Right cardiac atrium (tissue), 5 donors: ENCODE measurements at regions not wholly inside any gene's neighbourhood (a gene's known extent, or its start where the extent isn't known, plus 50 kb on each side); places are given as distances from the start of the nearest gene placed in this dataset.

Source experiments
- ATAC-seq, 2 donors: fragments of 200-7000 bp; cut with Tn5 transposase; one replicate each; pipeline versions ENCODE4 v1.8.0 to v1.9.1; 2020; ENCODE audit warnings: moderate library complexity in 2 of 2, mild to moderate bottlenecking in 1 of 2
- DNase-seq, 3 donors: peaks; one replicate each; pipeline ENCODE4 v3.0.0-alpha.2; 2020
- H3K27ac ChIP-seq: one replicate; pipeline ENCODE4 v1.5.1; 2013; ENCODE audit warnings: mild to moderate bottlenecking, low read length, control low read depth, moderate library complexity
- H3K27me3 ChIP-seq: one replicate; pipeline ENCODE4 v1.6.1; 2013; ENCODE audit not compliant: control insufficient read depth, insufficient read depth
- H3K4me1 ChIP-seq: one replicate; pipeline ENCODE4 v1.6.1; 2013; ENCODE audit warnings: low read length; ENCODE audit not compliant: control insufficient read depth, insufficient read depth
- H3K4me3 ChIP-seq: one replicate; pipeline ENCODE4 v1.5.1; 2013; ENCODE audit warnings: low read length, control low read depth
- H3K9me3 ChIP-seq: one replicate; pipeline ENCODE4 v1.6.1; 2013; ENCODE audit warnings: low read length; ENCODE audit not compliant: control insufficient read depth
- WGBS: extraction: QIAGEN DNeasy Blood & Tissue Kit; methylation state at CpG from one replicate; pipeline ENCODE4 v1.1.7; 2013; 5-methylcytosine and 5-hydroxymethylcytosine counted together
- intact Hi-C, 4 donors: fragments of 100-400 bp; cut with DNase I; formaldehyde crosslinking; loops; one replicate each; pipeline versions ENCODE4 v1.11.0 to v1.14.0; 2022 to 2023
- donor health status: healthy with polysubstance abuse.
- donor health status: DM: no; HTN: yes; CAD: no.
- donor health status: DM: no; HTN: no; CAD: no.
- donor health status: DM: no; HTN: yes; CAD: no; lungs with severe emphysema.
- donor health status: DM: yes; HTN: yes; CAD: no.

- no peak for ATAC-seq
- DNase-seq = no peak
- intact Hi-C loops = no loop called here
- Histone ChIP-seq H3K27ac (no peak overlapping the region), H3K4me3 (no peak overlapping the region), H3K9me3 (no peaks in the 10 kb centered on the region), H3K4me1 (no peaks in the 10 kb centered on the region), H3K27me3 (no peaks in the 10 kb centered on the region)
- 61% methylated on average over 4 of the region's 4 CpGs for WGBS
Measured at GRCh38 chr22:34966980-34967565, 98.9 kb upstream of the ISX start.

- 67% methylated on average over 15 of the region's 15 CpGs for WGBS
- H3K4me3 ChIP-seq = no peak overlapping the region
- intact Hi-C loops = no loop called here
- no peak for DNase-seq
- H3K9me3 ChIP-seq = no peaks in the 10 kb centered on the region
- no peak for ATAC-seq
- H3K4me1 ChIP-seq = no peaks in the 10 kb centered on the region
- no peaks in the 10 kb centered on the region for H3K27me3 ChIP-seq
- H3K27ac ChIP-seq = no peak overlapping the region
Measured at GRCh38 chr22:34969001-34969790, 96.8 kb upstream of the ISX start.

- no peaks in the 10 kb centered on the region for H3K4me1 ChIP-seq
- DNase-seq (no peak), ATAC-seq (no peak)
- H3K27me3 ChIP-seq = no peaks in the 10 kb centered on the region
- WGBS = 72% methylated on average over 2 of the region's 2 CpGs
- no peak overlapping the region for H3K27ac ChIP-seq
- H3K9me3 ChIP-seq = no peaks in the 10 kb centered on the region
- H3K4me3 ChIP-seq = no peak overlapping the region
- intact Hi-C loops = no loop called here
Measured at GRCh38 chr22:34971456-34971855, 94.5 kb upstream of the ISX start.

GRCh38 chr22:34972191-34972897 lies 93.6 kb upstream of the ISX start:
- WGBS = 74% methylated on average over 8 of the region's 8 CpGs
- H3K27ac ChIP-seq = no peak overlapping the region
- H3K4me3 ChIP-seq = no peak overlapping the region
- H3K4me1 ChIP-seq = no peaks in the 10 kb centered on the region
- no peaks in the 10 kb centered on the region for H3K27me3 ChIP-seq
- ATAC-seq (no peak), DNase-seq (no peak)
- no peaks in the 10 kb centered on the region for H3K9me3 ChIP-seq
- intact Hi-C loops = no loop called here

- Histone ChIP-seq H3K4me1 (no peaks in the 10 kb centered on the region), H3K4me3 (no peak overlapping the region), H3K9me3 (no peaks in the 10 kb centered on the region), H3K27me3 (no peaks in the 10 kb centered on the region), H3K27ac (no peak overlapping the region)
- DNase-seq (no peak), ATAC-seq (no peak)
- intact Hi-C loops = no loop called here
- WGBS = 69% methylated on average over 1 of the region's 1 CpG
Measured at GRCh38 chr22:34973016-34973415, 92.9 kb upstream of the ISX start.

- H3K9me3 ChIP-seq = no peaks in the 10 kb centered on the region
- H3K4me1 ChIP-seq = no peaks in the 10 kb centered on the region
- intact Hi-C loops = no loop called here
- DNase-seq (no peak), ATAC-seq (no peak)
- no peak overlapping the region for H3K4me3 ChIP-seq
- no peak overlapping the region for H3K27ac ChIP-seq
- 36% methylated on average over 2 of the region's 2 CpGs for WGBS
- no peaks in the 10 kb centered on the region for H3K27me3 ChIP-seq
Measured at GRCh38 chr22:34973926-34974325, 92.0 kb upstream of the ISX start.

- Histone ChIP-seq H3K27me3 (no peaks in the 10 kb centered on the region), H3K9me3 (no peaks in the 10 kb centered on the region), H3K4me3 (no peak overlapping the region), H3K27ac (no peak overlapping the region), H3K4me1 (no peaks in the 10 kb centered on the region)
- intact Hi-C loops = no loop called here
- WGBS = 21% methylated on average over 1 of the region's 1 CpG
- ATAC-seq = no peak
- DNase-seq = no peak
Measured at GRCh38 chr22:34975721-34976120, 90.2 kb upstream of the ISX start.

- no peaks in the 10 kb centered on the region for H3K4me1 ChIP-seq
- no peak overlapping the region for H3K27ac ChIP-seq
- no peaks in the 10 kb centered on the region for H3K27me3 ChIP-seq
- ATAC-seq (no peak), DNase-seq (no peak)
- 87% methylated on average over 4 of the region's 4 CpGs for WGBS
- H3K9me3 ChIP-seq = no peaks in the 10 kb centered on the region
- intact Hi-C loops = no loop called here
- no peak overlapping the region for H3K4me3 ChIP-seq
Measured at GRCh38 chr22:34976474-34976873, 89.5 kb upstream of the ISX start.

GRCh38 chr22:34976886-34977285 lies 89.1 kb upstream of the ISX start:
- DNase-seq (no peak), ATAC-seq (no peak)
- Histone ChIP-seq H3K4me3 (no peak overlapping the region), H3K27me3 (no peaks in the 10 kb centered on the region), H3K27ac (no peak overlapping the region), H3K9me3 (no peaks in the 10 kb centered on the region), H3K4me1 (no peaks in the 10 kb centered on the region)
- 84% methylated on average over 2 of the region's 2 CpGs for WGBS
- intact Hi-C loops = no loop called here

- DNase-seq (no peak), ATAC-seq (no peak)
- Histone ChIP-seq H3K4me1 (no peaks in the 10 kb centered on the region), H3K4me3 (no peak overlapping the region), H3K27me3 (no peaks in the 10 kb centered on the region), H3K9me3 (peaks cover 2% of the 10 kb centered on the region), H3K27ac (no peak overlapping the region)
- WGBS = 46% methylated on average over 1 of the region's 1 CpG
- intact Hi-C loops = no loop called here
Measured at GRCh38 chr22:34986523-34986922, 79.4 kb upstream of the ISX start.

- Histone ChIP-seq H3K4me1 (no peaks in the 10 kb centered on the region), H3K9me3 (no peaks in the 10 kb centered on the region), H3K27ac (no peak overlapping the region), H3K27me3 (no peaks in the 10 kb centered on the region), H3K4me3 (no peak overlapping the region)
- WGBS = 47% methylated on average over 5 of the region's 5 CpGs
- intact Hi-C loops = no loop called here
- no peak for DNase-seq
- ATAC-seq = no peak
Measured at GRCh38 chr22:34992672-34993071, 73.3 kb upstream of the ISX start.
